Bronchial epithelial cell (primary cell): ENCODE measurements at regions not wholly inside any gene's neighbourhood (a gene's known extent, or its start where the extent isn't known, plus 50 kb on each side); places are given as distances from the start of the nearest gene placed in this dataset.
"Not testable (repeated sequence)": the region's sequence is repeated elsewhere in the genome, so short reads cannot be mapped to it uniquely, and the experiment has no call there.

Experiments
- DNase-seq: peaks from one replicate; pipeline ENCODE4 v3.0.0-alpha.2; 2010; ENCODE audit warnings: low read depth
- FAIRE-seq: peaks from 2 replicates; lab custom pipeline; 2011; peaks lifted over from hg19 to GRCh38; lab: Jason Lieb, UNC
- H3K27me3 ChIP-seq: 2 replicates; pipeline ENCODE4 v1.5.1; 2011; ENCODE audit warnings: low read length; ENCODE audit not compliant: control insufficient read depth, insufficient read depth
- H3K36me3 ChIP-seq: 2 replicates; pipeline ENCODE4 v1.5.1; 2011; ENCODE audit warnings: low read length; ENCODE audit not compliant: control insufficient read depth, insufficient read depth
- H3K4me3 ChIP-seq: 2 replicates; pipeline ENCODE4 v1.5.1; 2011; ENCODE audit warnings: mild to moderate bottlenecking, low read depth, low read length, control low read depth
- CTCF ChIP-seq: IDR thresholded peaks from 2 replicates; pipeline ENCODE4 v1.5.1; 2011; ENCODE audit warnings: mild to moderate bottlenecking, moderate library complexity, low read length, control low read depth, inconsistent platforms; ENCODE audit not compliant: insufficient read depth, severe bottlenecking

GRCh38 chr5:36537724-36538123 is 68.7 kb upstream of the SLC1A3 start:
- FAIRE-seq (peak; percentile 82), DNase-seq (no peak)
- Histone ChIP-seq H3K36me3 (no peaks in the 10 kb centered on the region), H3K27me3 (no peaks in the 10 kb centered on the region), H3K4me3 (no peak overlapping the region)
- no peak for TF ChIP-seq CTCF

GRCh38 chr5:36552651-36553393 is 53.6 kb upstream of the SLC1A3 start:
- Histone ChIP-seq H3K27me3 (no peaks in the 10 kb centered on the region), H3K36me3 (no peaks in the 10 kb centered on the region), H3K4me3 (no peak overlapping the region)
- no peak for FAIRE-seq
- TF ChIP-seq CTCF: no peak
- DNase-seq: no peak

- FAIRE-seq, H3K4me3 ChIP-seq, H3K36me3 ChIP-seq, H3K27me3 ChIP-seq, DNase-seq: not testable (repeated sequence)
Observed at GRCh38 chr5:36555035-36555434, 51.4 kb upstream of the SLC1A3 start.
